Right lobe of liver (tissue), 6 donors: ENCODE measurements at regions not wholly inside any gene's neighbourhood (a gene's known extent, or its start where the extent isn't known, plus 50 kb on each side); places are given as distances from the start of the nearest gene placed in this dataset.
A peak's percentile ranks its signal among the peaks of the same experiment; 100 is the strongest.
"Not testable (repeated sequence)": the region's sequence is repeated elsewhere in the genome, so short reads cannot be mapped to it uniquely, and the experiment has no call there.

ENCODE experiments used
- ATAC-seq, 4 donors: fragments of 200-7000 bp; cut with Tn5 transposase; one replicate each; pipeline ENCODE4 v1.9.1; 2020; ENCODE audit warnings: mild to moderate bottlenecking in 4 of 4, moderate library complexity in 4 of 4
- DNase-seq, 3 donors: peaks; one replicate each; pipeline ENCODE4 v3.0.0-alpha.2; 2020
- H3K27ac ChIP-seq, 3 donors: fragments of 200-600 bp; one replicate each; pipeline ENCODE4 v1.8.0; 2022
- H3K27me3 ChIP-seq, 2 donors: fragments of 200-600 bp; one replicate each; pipeline ENCODE4 v1.8.0; 2022
- H3K36me3 ChIP-seq, 4 donors: fragments of 200-600 bp; sonication (generic) in 1 of 4; one replicate each; pipeline versions ENCODE4 v1.5.1 to v1.8.0; 2017 to 2022; ENCODE audit warnings: control low read depth in 1 of 4
- H3K4me1 ChIP-seq, 4 donors: fragments of 200-600 bp; sonication (generic) in 1 of 4; one replicate each; pipeline versions ENCODE4 v1.5.1 to v1.8.0; 2017 to 2022; ENCODE audit warnings: control low read depth in 1 of 4
- H3K4me3 ChIP-seq, 3 donors: fragments of 200-600 bp; one replicate each; pipeline ENCODE4 v1.8.0; 2022
- H3K9me3 ChIP-seq, 4 donors: fragments of 200-600 bp; sonication (generic) in 1 of 4; one replicate each; pipeline versions ENCODE4 v1.5.1 to v1.8.0; 2017 to 2022; ENCODE audit warnings: control low read depth in 1 of 4
- CTCF ChIP-seq, 4 donors: fragments of 200-600 bp in 3 of 4; fragments of 450-650 bp in 1 of 4; IDR thresholded peaks; one replicate each; pipeline versions ENCODE4 v1.5.1 to v1.8.0; 2016 to 2022; ENCODE audit warnings: antibody characterized with exemption in 4 of 4, mild to moderate bottlenecking in 2 of 4
- POLR2A ChIP-seq: fragments of 450-650 bp; IDR thresholded peaks from one replicate; pipeline ENCODE4 v1.6.1; 2017; ENCODE audit warnings: antibody characterized with exemption, mild to moderate bottlenecking
- WGBS: methylation state at CpG from one replicate; pipeline ENCODE4 v1.1.6; 2018; ENCODE audit warnings: low coverage, low lambda C conversion rate; ENCODE audit not compliant: insufficient coverage; ENCODE audit errors: missing lambda C conversion rate; 5-methylcytosine and 5-hydroxymethylcytosine counted together
- intact Hi-C, 2 donors: fragments of 100-400 bp; cut with DNase I; formaldehyde crosslinking; loops; one replicate each; pipeline versions ENCODE4 v1.11.2 to v1.14.1; 2022
- donor health status: DM: no; HTN: yes; CAD: no.
- donor health status: DM: no; HTN: no; CAD: no.
- donor health status: DM: no; HTN: no; CAD: no.
- donor health status: DM: no; HTN: yes; CAD: no.
- donor health status: DM: no; HTN: yes; CAD: no.

- ATAC-seq (no peak), DNase-seq (no peak)
- TF ChIP-seq CTCF (IDR thresholded peaks at IDR 0.05) (no peak), POLR2A (no peak)
- 66% methylated on average over 4 of the region's 5 CpGs for WGBS
- Histone ChIP-seq H3K9me3 (no peaks in the 10 kb centered on the region), H3K27me3 (no peaks in the 10 kb centered on the region), H3K36me3 (no peaks in the 10 kb centered on the region), H3K4me1 (no peaks in the 10 kb centered on the region), H3K27ac (no peak overlapping the region), H3K4me3 (no peak overlapping the region)
- intact Hi-C loops: no loop called here
Observed at GRCh38 chr12:5168148-5168547, 124.5 kb downstream of the KCNA5 start.

GRCh38 chr12:5170844-5171243, 127.2 kb downstream of the KCNA5 start:
- intact Hi-C loops: no loop called here

GRCh38 chr12:5171701-5172100, 128.0 kb downstream of the KCNA5 start:
- peaks cover 0 to 7% (median 0%) of the 10 kb centered on the region in 4 donors for H3K4me1 ChIP-seq
- H3K9me3 ChIP-seq: no peaks in the 10 kb centered on the region
- ATAC-seq: peak; percentile 28 to 60 (median 44)
- WGBS: 11% methylated on average over 5 of the region's 5 CpGs
- intact Hi-C loops: no loop called here
- H3K27me3 ChIP-seq: no peaks in the 10 kb centered on the region
- H3K36me3 ChIP-seq: no peaks in the 10 kb centered on the region
- H3K27ac ChIP-seq: no peak overlapping the region
- H3K4me3 ChIP-seq: no peak overlapping the region
- TF ChIP-seq POLR2A (no peak), CTCF (IDR thresholded peaks at IDR 0.05) (peak; percentile 33 to 61 (median 44))
- no peak for DNase-seq

More at GRCh38 chr12:5170844-5171243, 127.2 kb downstream of the KCNA5 start:
- no peak for ATAC-seq
- Histone ChIP-seq H3K9me3 (no peaks in the 10 kb centered on the region), H3K4me1 (peaks cover 0 to 7% (median 0%) of the 10 kb centered on the region in 4 donors), H3K27ac (no peak overlapping the region), H3K4me3 (no peak overlapping the region), H3K27me3 (no peaks in the 10 kb centered on the region), H3K36me3 (no peaks in the 10 kb centered on the region)
- 56% methylated on average over 5 of the region's 5 CpGs for WGBS
- TF ChIP-seq CTCF (IDR thresholded peaks at IDR 0.05) (no peak), POLR2A (no peak)
- DNase-seq: no peak

GRCh38 chr12:5172886-5173285, 129.2 kb downstream of the KCNA5 start:
- H3K27ac ChIP-seq: no peak overlapping the region
- intact Hi-C loops: no loop called here
- no peaks in the 10 kb centered on the region for H3K9me3 ChIP-seq
- H3K4me1 ChIP-seq: peaks cover 0 to 7% (median 0%) of the 10 kb centered on the region in 4 donors
- TF ChIP-seq CTCF (IDR thresholded peaks at IDR 0.05): no peak
- TF ChIP-seq POLR2A: no peak
- H3K36me3 ChIP-seq: no peaks in the 10 kb centered on the region
- WGBS: 85% methylated on average over 7 of the region's 10 CpGs
- DNase-seq (no peak), ATAC-seq (no peak)
- H3K4me3 ChIP-seq: no peak overlapping the region
- no peaks in the 10 kb centered on the region for H3K27me3 ChIP-seq

- H3K4me3 ChIP-seq: no peak overlapping the region
- WGBS: 56% methylated on average over 6 of the region's 10 CpGs
- DNase-seq: peak; percentile 59 to 76 (median 75)
- no peak overlapping the region for H3K27ac ChIP-seq
- ATAC-seq: peak; percentile 90 to 97 (median 92)
- peaks cover 0 to 7% (median 0%) of the 10 kb centered on the region in 4 donors for H3K4me1 ChIP-seq
- H3K27me3 ChIP-seq: no peaks in the 10 kb centered on the region
- no peaks in the 10 kb centered on the region for H3K36me3 ChIP-seq
- intact Hi-C loops: no loop called here
- H3K9me3 ChIP-seq: no peaks in the 10 kb centered on the region
- no peak for TF ChIP-seq CTCF (IDR thresholded peaks at IDR 0.05)
- no peak for TF ChIP-seq POLR2A
Observed at GRCh38 chr12:5173511-5174011, 129.9 kb downstream of the KCNA5 start.

GRCh38 chr12:5175415-5175814, 131.7 kb downstream of the KCNA5 start:
- H3K36me3 ChIP-seq, ATAC-seq, intact Hi-C loops, H3K4me1 ChIP-seq, H3K9me3 ChIP-seq, H3K4me3 ChIP-seq, H3K27ac ChIP-seq, DNase-seq, H3K27me3 ChIP-seq: not testable (repeated sequence)
- WGBS: 89% methylated on average over 1 of the region's 2 CpGs
